ENCODE measurements at regions not wholly inside any gene's neighbourhood (a gene's known extent, or its start where the extent isn't known, plus 50 kb on each side); places are given as distances from the start of the nearest gene placed in this dataset.

DNA sequence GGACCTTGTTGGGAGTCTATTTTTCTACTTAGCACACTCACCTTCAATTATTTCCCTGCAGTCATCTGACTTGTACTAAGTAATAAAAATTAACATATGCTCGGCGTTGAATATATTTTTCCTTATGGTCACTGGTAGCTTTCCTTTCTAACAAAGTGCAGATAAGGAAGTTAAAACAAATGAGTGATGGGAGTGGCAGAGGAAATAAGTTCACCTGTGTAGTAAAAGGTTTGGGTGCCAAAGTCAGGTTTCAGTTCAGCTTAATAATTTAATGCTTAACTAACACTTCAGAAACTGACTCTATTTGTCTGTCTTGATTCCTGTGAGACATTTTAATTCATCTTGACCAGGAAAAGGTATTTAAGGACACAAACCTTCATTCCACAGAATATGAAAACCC is 184.4 kb downstream of the PCDH7 start:
- Histone ChIP-seq H3K27ac (ENCODE audit: low read depth, low read length, poor library complexity, severe bottlenecking) (no peak overlapping the region), H3K9me3 (ENCODE audit: low read depth, low read length, poor library complexity, severe bottlenecking) (no peaks in the 10 kb centered on the region), H3K27me3 (replicated peaks; ENCODE audit: insufficient read depth, low read depth, low read length, poor library complexity) (no peaks in the 10 kb centered on the region), H3K36me3 (ENCODE audit: insufficient read depth, low read length, poor library complexity, severe bottlenecking) (no peaks in the 10 kb centered on the region), H3K4me1 (ENCODE audit: insufficient read depth, low read length, poor library complexity, severe bottlenecking) (peaks cover 27% of the 10 kb centered on the region), H3K4me3 (ENCODE audit: low read depth, low read length, poor library complexity, severe bottlenecking) (no peak overlapping the region)
- no peak for DNase-seq (ENCODE audit: low spot score)
- TF ChIP-seq, protein P1, sequence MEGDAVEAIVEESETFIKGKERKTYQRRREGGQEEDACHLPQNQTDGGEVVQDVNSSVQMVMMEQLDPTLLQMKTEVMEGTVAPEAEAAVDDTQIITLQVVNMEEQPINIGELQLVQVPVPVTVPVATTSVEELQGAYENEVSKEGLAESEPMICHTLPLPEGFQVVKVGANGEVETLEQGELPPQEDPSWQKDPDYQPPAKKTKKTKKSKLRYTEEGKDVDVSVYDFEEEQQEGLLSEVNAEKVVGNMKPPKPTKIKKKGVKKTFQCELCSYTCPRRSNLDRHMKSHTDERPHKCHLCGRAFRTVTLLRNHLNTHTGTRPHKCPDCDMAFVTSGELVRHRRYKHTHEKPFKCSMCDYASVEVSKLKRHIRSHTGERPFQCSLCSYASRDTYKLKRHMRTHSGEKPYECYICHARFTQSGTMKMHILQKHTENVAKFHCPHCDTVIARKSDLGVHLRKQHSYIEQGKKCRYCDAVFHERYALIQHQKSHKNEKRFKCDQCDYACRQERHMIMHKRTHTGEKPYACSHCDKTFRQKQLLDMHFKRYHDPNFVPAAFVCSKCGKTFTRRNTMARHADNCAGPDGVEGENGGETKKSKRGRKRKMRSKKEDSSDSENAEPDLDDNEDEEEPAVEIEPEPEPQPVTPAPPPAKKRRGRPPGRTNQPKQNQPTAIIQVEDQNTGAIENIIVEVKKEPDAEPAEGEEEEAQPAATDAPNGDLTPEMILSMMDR (conservative IDR thresholded peaks at IDR 0.05; ENCODE audit: low read depth, low read length) = no peak
- no peak for TF ChIP-seq EZH2 (IDR thresholded peaks at IDR 0.05; ENCODE audit: borderline replicate concordance, low read depth, low read length, poor library complexity, severe bottlenecking)
- intact Hi-C loops (cut with micrococcal nuclease; ENCODE audit: unreplicated experiment) = no loop called here
- BruUV-seq (replicated peaks) = no TSS peak
- CTCF ChIA-PET = no interaction called here
- POLR2A ChIA-PET (ENCODE audit: low non-redundant PET) = no interaction called here

DNA sequence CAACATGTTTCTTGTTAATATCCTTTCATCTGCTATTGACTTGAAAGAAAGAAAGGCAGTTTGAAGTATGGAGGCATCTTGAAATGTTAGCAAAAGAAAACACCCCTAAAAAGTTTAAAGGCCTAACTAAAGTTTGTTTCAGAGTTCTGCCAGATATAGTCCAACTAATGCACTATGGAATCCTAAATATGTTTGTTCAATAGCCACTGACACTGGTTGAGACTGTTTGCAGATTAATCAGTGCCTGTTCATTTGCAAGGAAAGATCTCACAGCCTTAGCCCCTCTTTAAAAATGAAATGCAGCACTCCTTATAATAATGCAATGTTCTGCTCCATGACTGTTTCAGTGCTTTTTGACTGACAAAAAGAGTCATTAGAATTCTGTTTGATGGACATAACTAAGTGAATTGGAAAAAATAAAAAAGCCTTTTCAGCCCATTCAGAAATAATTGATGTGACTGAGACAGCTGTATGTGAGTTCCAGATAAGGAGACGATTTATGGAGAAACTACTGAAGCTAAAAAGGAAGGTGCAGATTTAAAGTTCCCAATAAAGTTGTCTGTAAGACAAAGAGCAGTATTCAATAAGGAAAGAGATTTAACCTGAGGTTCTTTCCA is 192.0 kb downstream of the PCDH7 start:
- TF ChIP-seq EZH2 (IDR thresholded peaks at IDR 0.05; ENCODE audit: borderline replicate concordance, low read depth, low read length, poor library complexity, severe bottlenecking) = no peak
- TF ChIP-seq, protein P1 (conservative IDR thresholded peaks at IDR 0.05; ENCODE audit: low read depth, low read length) = no peak
- no peaks in the 10 kb centered on the region for H3K36me3 ChIP-seq (ENCODE audit: insufficient read depth, low read length, poor library complexity, severe bottlenecking)
- H3K27me3 ChIP-seq (replicated peaks; ENCODE audit: insufficient read depth, low read depth, low read length, poor library complexity) = no peaks in the 10 kb centered on the region
- H3K27ac ChIP-seq (ENCODE audit: low read depth, low read length, poor library complexity, severe bottlenecking) = peak overlapping the region; percentile 16
- H3K9me3 ChIP-seq (ENCODE audit: low read depth, low read length, poor library complexity, severe bottlenecking) = no peaks in the 10 kb centered on the region
- no TSS peak for BruUV-seq (replicated peaks)
- intact Hi-C loops (cut with micrococcal nuclease; ENCODE audit: unreplicated experiment) = no loop called here
- peaks cover 15% of the 10 kb centered on the region for H3K4me1 ChIP-seq (ENCODE audit: insufficient read depth, low read length, poor library complexity, severe bottlenecking)
- ChIA-PET CTCF (no interaction called here), POLR2A (ENCODE audit: low non-redundant PET) (no interaction called here)
- no peak for DNase-seq (ENCODE audit: low spot score)
- no peak overlapping the region for H3K4me3 ChIP-seq (ENCODE audit: low read depth, low read length, poor library complexity, severe bottlenecking)

DNA sequence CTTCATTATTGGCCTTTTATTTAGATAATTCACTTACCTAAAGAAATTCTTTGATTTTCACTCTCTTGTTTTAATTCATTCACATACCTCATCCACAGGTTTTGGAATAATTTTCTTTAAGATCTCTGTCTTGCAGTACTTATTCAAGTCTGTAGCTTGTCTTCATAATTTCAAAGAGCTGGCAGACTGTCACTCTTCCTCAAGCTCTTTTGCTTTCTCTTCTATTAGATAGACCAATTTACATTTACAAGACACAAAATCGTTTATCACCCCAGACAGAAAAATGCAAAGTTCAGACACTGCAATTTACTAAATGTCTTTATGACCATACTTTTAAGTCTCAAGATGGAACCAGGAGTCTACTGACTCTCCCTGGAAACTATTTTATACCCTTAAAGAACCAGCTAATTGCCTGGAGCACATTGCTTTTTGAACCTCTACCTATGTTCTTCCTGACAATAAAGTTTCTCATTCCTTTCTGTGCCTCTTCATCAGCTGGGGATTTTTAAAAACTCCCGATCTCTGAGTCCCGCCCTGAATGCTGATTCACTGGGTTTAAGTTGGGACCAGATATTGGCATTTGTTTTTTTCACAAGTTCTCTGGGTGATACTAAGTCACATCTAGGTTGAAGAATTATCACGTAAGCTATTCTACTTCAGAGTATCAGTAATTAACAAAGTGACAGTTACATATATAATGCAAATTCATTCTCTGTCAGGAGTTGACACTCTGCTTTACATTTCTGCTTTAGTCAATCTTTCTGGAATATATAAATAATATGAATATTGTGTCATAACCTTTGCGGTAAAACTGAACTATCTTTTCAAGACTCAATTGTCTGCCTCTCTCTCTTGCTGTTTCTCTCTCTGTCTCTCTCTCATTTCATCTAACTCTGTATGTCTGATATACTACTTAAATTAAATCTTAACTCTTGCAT is 196.4 kb downstream of the PCDH7 start:
- H3K4me3 ChIP-seq (ENCODE audit: low read depth, low read length, poor library complexity, severe bottlenecking) = no peak overlapping the region
- intact Hi-C loops (cut with micrococcal nuclease; ENCODE audit: unreplicated experiment) = no loop called here
- no peak for TF ChIP-seq EZH2 (IDR thresholded peaks at IDR 0.05; ENCODE audit: borderline replicate concordance, low read depth, low read length, poor library complexity, severe bottlenecking)
- TF ChIP-seq, protein P1 (conservative IDR thresholded peaks at IDR 0.05; ENCODE audit: low read depth, low read length) = no peak
- BruUV-seq (replicated peaks) = no TSS peak
- ChIA-PET CTCF (no interaction called here), POLR2A (ENCODE audit: low non-redundant PET) (no interaction called here)
- no peak for DNase-seq (ENCODE audit: low spot score)
- H3K36me3 ChIP-seq (ENCODE audit: insufficient read depth, low read length, poor library complexity, severe bottlenecking) = peaks cover 13% of the 10 kb centered on the region
- peaks cover 15% of the 10 kb centered on the region for H3K4me1 ChIP-seq (ENCODE audit: insufficient read depth, low read length, poor library complexity, severe bottlenecking)
- H3K9me3 ChIP-seq (ENCODE audit: low read depth, low read length, poor library complexity, severe bottlenecking) = no peaks in the 10 kb centered on the region
- no peaks in the 10 kb centered on the region for H3K27me3 ChIP-seq (replicated peaks; ENCODE audit: insufficient read depth, low read depth, low read length, poor library complexity)
- H3K27ac ChIP-seq (ENCODE audit: low read depth, low read length, poor library complexity, severe bottlenecking) = no peak overlapping the region
